Activated CD4-positive, alpha-beta memory T cell treated with anti-CD3 and anti-CD28 coated beads, Interleukin-2, amount 10 ng/mL, durations not matched to agents 7 days and 5 days (primary cell): ENCODE measurements at regions not wholly inside any gene's neighbourhood (a gene's known extent, or its start where the extent isn't known, plus 50 kb on each side); places are given as distances from the start of the nearest gene placed in this dataset.
"Not testable (repeated sequence)": the region's sequence is repeated elsewhere in the genome, so short reads cannot be mapped to it uniquely, and the experiment has no call there.

ENCODE experiments used
- CTCF ChIA-PET: fragments of 350-600 bp; sonication (Branson Sonifier 250); formaldehyde crosslinking; loops from one replicate; lab custom pipeline; 2021; ENCODE audit warnings: antibody characterized with exemption, inconsistent platforms; lab: Charles Lee
- POLR2A ChIA-PET: fragments of 350-600 bp; sonication (Branson Sonifier 250); formaldehyde crosslinking; loops from one replicate; lab custom pipeline; 2021; ENCODE audit warnings: antibody characterized with exemption; lab: Charles Lee
- DNase-seq: peaks from one replicate; pipeline ENCODE4 v3.0.0-alpha.2; 2020
- H3K27ac Mint-ChIP-seq: one replicate; pipeline ENCODE4 v1.8.0; 2021; ENCODE audit warnings: mild to moderate bottlenecking, mixed read lengths
- H3K27me3 Mint-ChIP-seq: one replicate; pipeline ENCODE4 v1.8.0; 2021; ENCODE audit warnings: mixed read lengths
- H3K36me3 Mint-ChIP-seq: one replicate; pipeline ENCODE4 v1.8.0; 2021; ENCODE audit warnings: low read depth, mixed read lengths
- H3K4me1 Mint-ChIP-seq: one replicate; pipeline ENCODE4 v1.8.0; 2021; ENCODE audit warnings: mixed read lengths
- H3K4me3 Mint-ChIP-seq: one replicate; pipeline ENCODE4 v1.8.0; 2021; ENCODE audit warnings: mild to moderate bottlenecking, mixed read lengths
- H3K9me3 Mint-ChIP-seq: one replicate; pipeline ENCODE4 v1.8.0; 2021; ENCODE audit warnings: mixed read lengths

DNA sequence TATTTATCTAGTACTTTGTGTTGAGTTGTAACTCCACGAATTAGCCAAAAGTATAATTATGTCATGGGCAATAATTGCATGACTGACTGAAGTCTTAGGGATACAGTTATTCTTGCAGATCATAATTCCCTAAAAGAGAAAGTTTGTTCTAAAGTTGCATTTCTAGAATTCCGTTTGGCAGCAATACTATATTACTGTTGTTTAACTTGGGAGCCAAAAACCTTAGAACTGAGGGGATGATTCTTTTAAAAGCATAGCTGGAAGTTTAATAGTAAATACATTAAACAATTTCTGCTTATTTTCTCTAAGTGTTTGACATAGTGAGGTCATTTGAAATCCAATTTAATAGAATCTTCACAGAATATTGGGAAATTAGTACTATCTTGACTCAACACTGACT is 356.4 kb upstream of the ADAMTS5 start:
- Mint-ChIP-seq H3K27ac (no peak overlapping the region), H3K4me3 (no peak overlapping the region), H3K9me3 (peaks cover 4% of the 10 kb centered on the region), H3K27me3 (no peaks in the 10 kb centered on the region), H3K36me3 (no peaks in the 10 kb centered on the region), H3K4me1 (no peaks in the 10 kb centered on the region)
- CTCF ChIA-PET, result no interaction called here
- POLR2A ChIA-PET, result no interaction called here
- no peak for DNase-seq

DNA sequence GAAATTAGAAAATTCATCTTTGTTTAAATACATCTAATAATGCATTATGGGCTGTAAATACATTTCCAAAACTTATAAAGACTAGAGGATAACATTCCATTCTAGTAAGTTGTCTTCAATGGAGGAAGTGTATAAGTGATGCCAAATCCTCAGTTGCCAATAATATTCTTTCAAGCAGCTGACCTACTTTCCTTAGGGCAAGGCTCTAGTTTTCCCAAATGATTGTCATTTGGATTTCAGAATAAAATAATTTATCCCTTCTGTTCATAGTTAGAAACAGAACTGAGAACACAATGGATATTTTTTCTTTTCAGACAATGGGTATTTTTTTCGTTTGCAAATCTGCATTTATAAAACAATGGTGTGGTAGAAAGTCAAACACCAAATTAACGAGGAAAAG is 354.9 kb upstream of the ADAMTS5 start:
- ChIA-PET CTCF (no interaction called here), POLR2A (no interaction called here)
- Mint-ChIP-seq H3K4me3 (no peak overlapping the region), H3K4me1 (no peaks in the 10 kb centered on the region), H3K9me3 (peaks cover 6% of the 10 kb centered on the region), H3K27me3 (no peaks in the 10 kb centered on the region), H3K27ac (no peak overlapping the region), H3K36me3 (no peaks in the 10 kb centered on the region)
- no peak for DNase-seq

DNA sequence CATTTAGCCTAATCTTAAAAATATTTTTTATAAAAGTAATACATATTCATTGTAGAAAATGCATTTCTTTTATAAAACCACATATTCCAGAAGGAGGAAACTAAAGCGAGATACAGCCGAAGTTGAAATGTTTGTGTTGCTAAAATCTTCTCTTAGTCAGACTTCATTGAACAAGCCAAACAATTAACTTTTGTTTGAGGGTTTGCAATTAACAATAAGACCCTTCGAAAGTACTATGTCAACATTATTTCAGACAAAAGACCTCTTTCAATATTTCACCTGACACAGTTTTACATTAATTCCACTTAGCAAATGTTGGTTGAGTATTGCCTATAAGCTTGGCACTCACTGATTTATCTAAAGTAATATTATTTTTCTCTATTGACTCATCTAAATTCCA is 354.0 kb upstream of the ADAMTS5 start:
- no peaks in the 10 kb centered on the region for H3K36me3 Mint-ChIP-seq
- H3K27ac Mint-ChIP-seq, result no peak overlapping the region
- CTCF ChIA-PET, result no interaction called here
- no peaks in the 10 kb centered on the region for H3K4me1 Mint-ChIP-seq
- no peaks in the 10 kb centered on the region for H3K27me3 Mint-ChIP-seq
- no peak for DNase-seq
- POLR2A ChIA-PET, result no interaction called here
- peaks cover 9% of the 10 kb centered on the region for H3K9me3 Mint-ChIP-seq
- no peak overlapping the region for H3K4me3 Mint-ChIP-seq

GRCh38 chr21:27317601-27318000 is 350.7 kb upstream of the ADAMTS5 start:
- POLR2A ChIA-PET, H3K27me3 Mint-ChIP-seq, H3K27ac Mint-ChIP-seq, H3K4me3 Mint-ChIP-seq, H3K36me3 Mint-ChIP-seq, H3K4me1 Mint-ChIP-seq, DNase-seq: not testable (repeated sequence)
- CTCF ChIA-PET, result interaction anchor here (0.6 kb wide), 1 partner anchor 146 kb away, joined by 3 read pairs; no protein-coding TSS in a partner anchor
- H3K9me3 Mint-ChIP-seq, result peaks cover 13% of the 10 kb centered on the region

DNA sequence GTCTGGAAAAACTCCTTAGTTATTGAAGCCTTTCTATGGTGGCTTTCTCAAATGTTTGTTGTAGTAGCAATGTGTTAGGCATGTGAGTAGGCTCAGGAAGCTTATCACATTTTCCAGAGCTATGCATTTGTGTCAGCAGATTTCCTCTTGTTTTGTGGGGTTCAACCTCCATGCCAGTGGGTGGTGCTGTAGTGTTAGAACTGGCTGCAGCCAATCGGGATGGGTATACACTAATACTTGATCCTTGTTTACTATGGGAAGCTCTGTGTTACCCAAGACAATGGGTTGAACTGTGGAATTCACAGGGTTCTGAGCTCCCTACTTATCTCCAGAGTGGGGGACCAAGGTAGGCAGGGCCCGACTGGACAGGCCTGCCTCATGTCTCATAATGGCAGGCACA is 348.5 kb upstream of the ADAMTS5 start:
- H3K9me3 Mint-ChIP-seq, result peaks cover 13% of the 10 kb centered on the region
- no peaks in the 10 kb centered on the region for H3K4me1 Mint-ChIP-seq
- no peak overlapping the region for H3K27ac Mint-ChIP-seq
- CTCF ChIA-PET, result no interaction called here
- no peak for DNase-seq
- H3K4me3 Mint-ChIP-seq, result no peak overlapping the region
- H3K27me3 Mint-ChIP-seq, result no peaks in the 10 kb centered on the region
- POLR2A ChIA-PET, result no interaction called here
- H3K36me3 Mint-ChIP-seq, result no peaks in the 10 kb centered on the region

- no peaks in the 10 kb centered on the region for H3K36me3 Mint-ChIP-seq
- no peak overlapping the region for H3K4me3 Mint-ChIP-seq
- H3K27me3 Mint-ChIP-seq, result no peaks in the 10 kb centered on the region
- CTCF ChIA-PET, result no interaction called here
- DNase-seq, result no peak
- no peak overlapping the region for H3K27ac Mint-ChIP-seq
- H3K4me1 Mint-ChIP-seq, result no peaks in the 10 kb centered on the region
- POLR2A ChIA-PET, result no interaction called here
- peaks cover 13% of the 10 kb centered on the region for H3K9me3 Mint-ChIP-seq
Observed at GRCh38 chr21:27314131-27314530, 347.2 kb upstream of the ADAMTS5 start.

GRCh38 chr21:27306791-27307775 is 340.2 kb upstream of the ADAMTS5 start:
- ChIA-PET POLR2A (no interaction called here), CTCF (no interaction called here)
- Mint-ChIP-seq H3K27me3 (no peaks in the 10 kb centered on the region), H3K4me1 (no peaks in the 10 kb centered on the region), H3K4me3 (no peak overlapping the region), H3K27ac (no peak overlapping the region), H3K36me3 (no peaks in the 10 kb centered on the region), H3K9me3 (peaks cover 3% of the 10 kb centered on the region)
- DNase-seq, result no peak

GRCh38 chr21:27306206-27306605 is 339.3 kb upstream of the ADAMTS5 start:
- ChIA-PET POLR2A (no interaction called here), CTCF (no interaction called here)
- Mint-ChIP-seq H3K4me1 (no peaks in the 10 kb centered on the region), H3K4me3 (no peak overlapping the region), H3K9me3 (peaks cover 7% of the 10 kb centered on the region), H3K36me3 (no peaks in the 10 kb centered on the region), H3K27ac (no peak overlapping the region), H3K27me3 (no peaks in the 10 kb centered on the region)
- no peak for DNase-seq

DNA sequence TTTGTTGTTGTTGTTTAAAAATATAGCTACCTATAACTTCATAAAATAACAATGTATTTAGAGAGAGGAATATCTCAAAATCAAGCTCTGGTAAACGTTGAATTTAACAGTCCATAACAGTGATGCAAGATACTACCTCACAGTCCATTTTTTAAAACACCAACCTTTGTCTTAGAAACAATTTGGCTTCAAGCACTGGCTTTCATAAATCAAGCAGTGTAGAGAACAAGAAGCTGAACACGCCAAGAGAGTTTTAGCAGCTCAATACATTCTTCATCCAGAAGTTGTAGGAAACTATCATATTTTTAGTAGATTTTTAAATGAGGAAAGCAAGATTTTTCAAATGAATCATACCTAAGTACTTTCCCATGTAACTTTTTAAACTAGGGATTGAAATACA is 334.3 kb upstream of the ADAMTS5 start:
- no peak overlapping the region for H3K27ac Mint-ChIP-seq
- H3K36me3 Mint-ChIP-seq, result no peaks in the 10 kb centered on the region
- ChIA-PET CTCF (no interaction called here), POLR2A (no interaction called here)
- no peaks in the 10 kb centered on the region for H3K27me3 Mint-ChIP-seq
- H3K4me1 Mint-ChIP-seq, result no peaks in the 10 kb centered on the region
- DNase-seq, result no peak
- H3K9me3 Mint-ChIP-seq, result peaks cover 10% of the 10 kb centered on the region
- no peak overlapping the region for H3K4me3 Mint-ChIP-seq

GRCh38 chr21:27300770-27301169 is 333.9 kb upstream of the ADAMTS5 start:
- H3K27me3 Mint-ChIP-seq, result no peaks in the 10 kb centered on the region
- ChIA-PET CTCF (no interaction called here), POLR2A (no interaction called here)
- H3K36me3 Mint-ChIP-seq, result no peaks in the 10 kb centered on the region
- H3K9me3 Mint-ChIP-seq, result peaks cover 12% of the 10 kb centered on the region
- no peak overlapping the region for H3K4me3 Mint-ChIP-seq
- H3K27ac Mint-ChIP-seq, result no peak overlapping the region
- no peaks in the 10 kb centered on the region for H3K4me1 Mint-ChIP-seq
- no peak for DNase-seq

GRCh38 chr21:27298465-27298864 is 331.6 kb upstream of the ADAMTS5 start:
- no peak overlapping the region for H3K27ac Mint-ChIP-seq
- no peak overlapping the region for H3K4me3 Mint-ChIP-seq
- H3K36me3 Mint-ChIP-seq, result no peaks in the 10 kb centered on the region
- H3K4me1 Mint-ChIP-seq, result no peaks in the 10 kb centered on the region
- H3K27me3 Mint-ChIP-seq, result no peaks in the 10 kb centered on the region
- H3K9me3 Mint-ChIP-seq, result peaks cover 17% of the 10 kb centered on the region
- no peak for DNase-seq
- CTCF ChIA-PET, result no interaction called here
- POLR2A ChIA-PET, result no interaction called here

- no peak for DNase-seq
- ChIA-PET CTCF (no interaction called here), POLR2A (no interaction called here)
- Mint-ChIP-seq H3K27ac (no peak overlapping the region), H3K4me1 (no peaks in the 10 kb centered on the region), H3K4me3 (no peak overlapping the region), H3K27me3 (no peaks in the 10 kb centered on the region), H3K9me3 (peaks cover 13% of the 10 kb centered on the region), H3K36me3 (no peaks in the 10 kb centered on the region)
Observed at GRCh38 chr21:27293239-27293638, 326.4 kb upstream of the ADAMTS5 start.

GRCh38 chr21:27292783-27293182 is 325.9 kb upstream of the ADAMTS5 start:
- no peaks in the 10 kb centered on the region for H3K27me3 Mint-ChIP-seq
- H3K4me3 Mint-ChIP-seq, result no peak overlapping the region
- no peaks in the 10 kb centered on the region for H3K4me1 Mint-ChIP-seq
- peaks cover 13% of the 10 kb centered on the region for H3K9me3 Mint-ChIP-seq
- ChIA-PET CTCF (no interaction called here), POLR2A (no interaction called here)
- H3K27ac Mint-ChIP-seq, result no peak overlapping the region
- no peak for DNase-seq
- H3K36me3 Mint-ChIP-seq, result no peaks in the 10 kb centered on the region

DNA sequence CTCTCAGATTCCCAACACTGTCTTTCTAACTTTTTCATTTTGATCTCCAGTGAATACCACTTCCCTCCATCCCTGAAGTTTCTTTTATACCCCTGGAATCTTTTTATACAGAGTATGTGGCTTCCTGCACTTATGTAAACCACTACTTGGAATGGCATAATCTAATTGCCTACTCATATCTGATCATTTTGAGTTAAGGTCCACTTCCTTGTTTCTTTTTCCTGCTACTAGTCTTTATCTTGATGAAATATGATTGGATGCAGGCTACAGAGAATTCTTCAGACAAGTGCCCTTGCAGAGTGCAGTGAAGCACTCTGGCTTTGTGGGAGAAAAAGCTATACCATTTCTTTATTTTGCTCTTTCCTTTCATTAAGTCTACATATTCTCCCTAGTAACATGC is 325.3 kb upstream of the ADAMTS5 start:
- H3K36me3 Mint-ChIP-seq, result no peaks in the 10 kb centered on the region
- ChIA-PET POLR2A (no interaction called here), CTCF (no interaction called here)
- no peaks in the 10 kb centered on the region for H3K4me1 Mint-ChIP-seq
- no peak overlapping the region for H3K27ac Mint-ChIP-seq
- peaks cover 13% of the 10 kb centered on the region for H3K9me3 Mint-ChIP-seq
- H3K27me3 Mint-ChIP-seq, result no peaks in the 10 kb centered on the region
- DNase-seq, result no peak
- no peak overlapping the region for H3K4me3 Mint-ChIP-seq
